Activated CD4-positive, alpha-beta T cell treated with anti-CD3 and anti-CD28 coated beads, Interleukin-2, amount 10 ng/mL, durations not matched to agents 24 days and 14 days (primary cell): ENCODE measurements at regions not wholly inside any gene's neighbourhood (a gene's known extent, or its start where the extent isn't known, plus 50 kb on each side); places are given as distances from the start of the nearest gene placed in this dataset.

Experiments used
- DNase-seq: peaks from one replicate; pipeline ENCODE4 v3.0.0; 2022
- H3K27ac Mint-ChIP-seq: one replicate; pipeline ENCODE4 v1.8.0; 2022; ENCODE audit warnings: mild to moderate bottlenecking, mixed read lengths
- H3K27me3 Mint-ChIP-seq: one replicate; pipeline ENCODE4 v1.8.0; 2022; ENCODE audit warnings: mixed read lengths
- H3K36me3 Mint-ChIP-seq: one replicate; pipeline ENCODE4 v1.8.0; 2022; ENCODE audit warnings: low read depth, mild to moderate bottlenecking, mixed read lengths
- H3K4me1 Mint-ChIP-seq: one replicate; pipeline ENCODE4 v1.8.0; 2021; ENCODE audit warnings: mixed read lengths
- H3K4me3 Mint-ChIP-seq: one replicate; pipeline ENCODE4 v1.8.0; 2022; ENCODE audit warnings: mild to moderate bottlenecking, moderate library complexity, mixed read lengths
- H3K9me3 Mint-ChIP-seq: one replicate; pipeline ENCODE4 v1.8.0; 2021; ENCODE audit warnings: mixed read lengths
- intact Hi-C: fragments of 100-400 bp; cut with micrococcal nuclease; formaldehyde crosslinking; loops from one replicate; pipeline ENCODE4 v1.15.1; 2023

- Mint-ChIP-seq H3K9me3 (no peaks in the 10 kb centered on the region), H3K27ac (no peak overlapping the region), H3K36me3 (no peaks in the 10 kb centered on the region), H3K27me3 (peaks cover 4% of the 10 kb centered on the region), H3K4me3 (no peak overlapping the region), H3K4me1 (no peaks in the 10 kb centered on the region)
- intact Hi-C loops = no loop called here
- DNase-seq = no peak
Measured at GRCh38 chr2:156708051-156708450, 271.9 kb downstream of the GPD2 start.

GRCh38 chr2:156709091-156709490, 272.9 kb downstream of the GPD2 start:
- no peaks in the 10 kb centered on the region for H3K4me1 Mint-ChIP-seq
- H3K9me3 Mint-ChIP-seq = no peaks in the 10 kb centered on the region
- no peaks in the 10 kb centered on the region for H3K36me3 Mint-ChIP-seq
- H3K4me3 Mint-ChIP-seq = no peak overlapping the region
- no peak for DNase-seq
- peaks cover 4% of the 10 kb centered on the region for H3K27me3 Mint-ChIP-seq
- intact Hi-C loops = no loop called here
- H3K27ac Mint-ChIP-seq = no peak overlapping the region

- Mint-ChIP-seq H3K36me3 (no peaks in the 10 kb centered on the region), H3K27me3 (no peaks in the 10 kb centered on the region), H3K4me3 (no peak overlapping the region), H3K9me3 (no peaks in the 10 kb centered on the region), H3K4me1 (no peaks in the 10 kb centered on the region), H3K27ac (no peak overlapping the region)
- no peak for DNase-seq
- intact Hi-C loops = no loop called here
Measured at GRCh38 chr2:156719036-156719435, 282.9 kb downstream of the GPD2 start.

GRCh38 chr2:156727867-156728266, 291.7 kb downstream of the GPD2 start:
- Mint-ChIP-seq H3K36me3 (no peaks in the 10 kb centered on the region), H3K9me3 (no peaks in the 10 kb centered on the region), H3K27me3 (peaks cover 2% of the 10 kb centered on the region), H3K4me3 (no peak overlapping the region), H3K27ac (no peak overlapping the region), H3K4me1 (no peaks in the 10 kb centered on the region)
- intact Hi-C loops = no loop called here
- DNase-seq = no peak

GRCh38 chr2:156728328-156728727, 292.1 kb downstream of the GPD2 start:
- intact Hi-C loops = no loop called here
- no peak for DNase-seq
- Mint-ChIP-seq H3K9me3 (no peaks in the 10 kb centered on the region), H3K4me3 (no peak overlapping the region), H3K36me3 (no peaks in the 10 kb centered on the region), H3K27ac (no peak overlapping the region), H3K27me3 (peaks cover 2% of the 10 kb centered on the region), H3K4me1 (no peaks in the 10 kb centered on the region)

- H3K4me3 Mint-ChIP-seq = no peak overlapping the region
- H3K4me1 Mint-ChIP-seq = no peaks in the 10 kb centered on the region
- no peaks in the 10 kb centered on the region for H3K9me3 Mint-ChIP-seq
- H3K27ac Mint-ChIP-seq = no peak overlapping the region
- no peaks in the 10 kb centered on the region for H3K36me3 Mint-ChIP-seq
- DNase-seq = no peak
- peaks cover 2% of the 10 kb centered on the region for H3K27me3 Mint-ChIP-seq
- intact Hi-C loops = no loop called here
Measured at GRCh38 chr2:156731506-156731905, 295.3 kb downstream of the GPD2 start.

GRCh38 chr2:156736950-156737349, 300.8 kb downstream of the GPD2 start:
- H3K4me1 Mint-ChIP-seq = no peaks in the 10 kb centered on the region
- no peak overlapping the region for H3K4me3 Mint-ChIP-seq
- H3K9me3 Mint-ChIP-seq = no peaks in the 10 kb centered on the region
- intact Hi-C loops = no loop called here
- DNase-seq = no peak
- no peaks in the 10 kb centered on the region for H3K36me3 Mint-ChIP-seq
- peaks cover 6% of the 10 kb centered on the region for H3K27me3 Mint-ChIP-seq
- H3K27ac Mint-ChIP-seq = no peak overlapping the region

- H3K4me3 Mint-ChIP-seq = no peak overlapping the region
- H3K27ac Mint-ChIP-seq = no peak overlapping the region
- peaks cover 6% of the 10 kb centered on the region for H3K27me3 Mint-ChIP-seq
- no peak for DNase-seq
- H3K4me1 Mint-ChIP-seq = no peaks in the 10 kb centered on the region
- no peaks in the 10 kb centered on the region for H3K36me3 Mint-ChIP-seq
- intact Hi-C loops = no loop called here
- no peaks in the 10 kb centered on the region for H3K9me3 Mint-ChIP-seq
Measured at GRCh38 chr2:156739301-156739700, 303.1 kb downstream of the GPD2 start.

GRCh38 chr2:156745619-156746018, 309.4 kb downstream of the GPD2 start:
- peaks cover 4% of the 10 kb centered on the region for H3K27me3 Mint-ChIP-seq
- H3K4me1 Mint-ChIP-seq = no peaks in the 10 kb centered on the region
- H3K36me3 Mint-ChIP-seq = no peaks in the 10 kb centered on the region
- intact Hi-C loops = no loop called here
- H3K4me3 Mint-ChIP-seq = no peak overlapping the region
- no peak for DNase-seq
- H3K9me3 Mint-ChIP-seq = no peaks in the 10 kb centered on the region
- H3K27ac Mint-ChIP-seq = no peak overlapping the region

- intact Hi-C loops = no loop called here
- Mint-ChIP-seq H3K36me3 (no peaks in the 10 kb centered on the region), H3K27me3 (peaks cover 4% of the 10 kb centered on the region), H3K27ac (no peak overlapping the region), H3K9me3 (no peaks in the 10 kb centered on the region), H3K4me3 (no peak overlapping the region), H3K4me1 (no peaks in the 10 kb centered on the region)
- DNase-seq = no peak
Measured at GRCh38 chr2:156748221-156748620, 312.0 kb downstream of the GPD2 start.

- H3K9me3 Mint-ChIP-seq = no peaks in the 10 kb centered on the region
- H3K27ac Mint-ChIP-seq = no peak overlapping the region
- H3K27me3 Mint-ChIP-seq = peaks cover under 1% of the 10 kb centered on the region
- DNase-seq = no peak
- intact Hi-C loops = no loop called here
- no peaks in the 10 kb centered on the region for H3K36me3 Mint-ChIP-seq
- H3K4me1 Mint-ChIP-seq = no peaks in the 10 kb centered on the region
- H3K4me3 Mint-ChIP-seq = no peak overlapping the region
Measured at GRCh38 chr2:156752042-156752441, 315.9 kb downstream of the GPD2 start.

GRCh38 chr2:156753766-156754165, 317.6 kb downstream of the GPD2 start:
- no peaks in the 10 kb centered on the region for H3K4me1 Mint-ChIP-seq
- intact Hi-C loops = no loop called here
- no peaks in the 10 kb centered on the region for H3K36me3 Mint-ChIP-seq
- H3K27me3 Mint-ChIP-seq = no peaks in the 10 kb centered on the region
- no peaks in the 10 kb centered on the region for H3K9me3 Mint-ChIP-seq
- no peak overlapping the region for H3K27ac Mint-ChIP-seq
- DNase-seq = no peak
- no peak overlapping the region for H3K4me3 Mint-ChIP-seq

GRCh38 chr2:156756516-156756915, 320.3 kb downstream of the GPD2 start:
- Mint-ChIP-seq H3K27me3 (no peaks in the 10 kb centered on the region), H3K27ac (no peak overlapping the region), H3K9me3 (peaks cover 3% of the 10 kb centered on the region), H3K4me1 (no peaks in the 10 kb centered on the region), H3K36me3 (no peaks in the 10 kb centered on the region), H3K4me3 (no peak overlapping the region)
- DNase-seq = no peak
- intact Hi-C loops = no loop called here

GRCh38 chr2:156763174-156763573, 327.0 kb downstream of the GPD2 start:
- H3K4me1 Mint-ChIP-seq = no peaks in the 10 kb centered on the region
- H3K4me3 Mint-ChIP-seq = no peak overlapping the region
- peaks cover 3% of the 10 kb centered on the region for H3K9me3 Mint-ChIP-seq
- no peak for DNase-seq
- H3K27me3 Mint-ChIP-seq = no peaks in the 10 kb centered on the region
- intact Hi-C loops = no loop called here
- no peak overlapping the region for H3K27ac Mint-ChIP-seq
- H3K36me3 Mint-ChIP-seq = no peaks in the 10 kb centered on the region

- Mint-ChIP-seq H3K9me3 (peaks cover 3% of the 10 kb centered on the region), H3K36me3 (no peaks in the 10 kb centered on the region), H3K4me3 (no peak overlapping the region), H3K4me1 (no peaks in the 10 kb centered on the region), H3K27me3 (no peaks in the 10 kb centered on the region), H3K27ac (no peak overlapping the region)
- no peak for DNase-seq
- intact Hi-C loops = no loop called here
Measured at GRCh38 chr2:156765043-156765442, 328.9 kb downstream of the GPD2 start.
